ENCODE measurements at regions not wholly inside any gene's neighbourhood (a gene's known extent, or its start where the extent isn't known, plus 50 kb on each side); places are given as distances from the start of the nearest gene placed in this dataset.

GRCh38 chr11:79506124-79506523 lies 65.3 kb upstream of the TENM4 start:
- TF ChIP-seq CREB1 (IDR thresholded peaks at IDR 0.05; ENCODE audit: low read depth) (no peak), EGR1 (IDR thresholded peaks at IDR 0.05) (no peak), YY1 (IDR thresholded peaks at IDR 0.05; ENCODE audit: low read depth) (no peak)
- TF ChIP-seq, protein P1, sequence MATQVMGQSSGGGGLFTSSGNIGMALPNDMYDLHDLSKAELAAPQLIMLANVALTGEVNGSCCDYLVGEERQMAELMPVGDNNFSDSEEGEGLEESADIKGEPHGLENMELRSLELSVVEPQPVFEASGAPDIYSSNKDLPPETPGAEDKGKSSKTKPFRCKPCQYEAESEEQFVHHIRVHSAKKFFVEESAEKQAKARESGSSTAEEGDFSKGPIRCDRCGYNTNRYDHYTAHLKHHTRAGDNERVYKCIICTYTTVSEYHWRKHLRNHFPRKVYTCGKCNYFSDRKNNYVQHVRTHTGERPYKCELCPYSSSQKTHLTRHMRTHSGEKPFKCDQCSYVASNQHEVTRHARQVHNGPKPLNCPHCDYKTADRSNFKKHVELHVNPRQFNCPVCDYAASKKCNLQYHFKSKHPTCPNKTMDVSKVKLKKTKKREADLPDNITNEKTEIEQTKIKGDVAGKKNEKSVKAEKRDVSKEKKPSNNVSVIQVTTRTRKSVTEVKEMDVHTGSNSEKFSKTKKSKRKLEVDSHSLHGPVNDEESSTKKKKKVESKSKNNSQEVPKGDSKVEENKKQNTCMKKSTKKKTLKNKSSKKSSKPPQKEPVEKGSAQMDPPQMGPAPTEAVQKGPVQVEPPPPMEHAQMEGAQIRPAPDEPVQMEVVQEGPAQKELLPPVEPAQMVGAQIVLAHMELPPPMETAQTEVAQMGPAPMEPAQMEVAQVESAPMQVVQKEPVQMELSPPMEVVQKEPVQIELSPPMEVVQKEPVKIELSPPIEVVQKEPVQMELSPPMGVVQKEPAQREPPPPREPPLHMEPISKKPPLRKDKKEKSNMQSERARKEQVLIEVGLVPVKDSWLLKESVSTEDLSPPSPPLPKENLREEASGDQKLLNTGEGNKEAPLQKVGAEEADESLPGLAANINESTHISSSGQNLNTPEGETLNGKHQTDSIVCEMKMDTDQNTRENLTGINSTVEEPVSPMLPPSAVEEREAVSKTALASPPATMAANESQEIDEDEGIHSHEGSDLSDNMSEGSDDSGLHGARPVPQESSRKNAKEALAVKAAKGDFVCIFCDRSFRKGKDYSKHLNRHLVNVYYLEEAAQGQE (IDR thresholded peaks at IDR 0.05; ENCODE audit: low read depth), result no peak

DNA sequence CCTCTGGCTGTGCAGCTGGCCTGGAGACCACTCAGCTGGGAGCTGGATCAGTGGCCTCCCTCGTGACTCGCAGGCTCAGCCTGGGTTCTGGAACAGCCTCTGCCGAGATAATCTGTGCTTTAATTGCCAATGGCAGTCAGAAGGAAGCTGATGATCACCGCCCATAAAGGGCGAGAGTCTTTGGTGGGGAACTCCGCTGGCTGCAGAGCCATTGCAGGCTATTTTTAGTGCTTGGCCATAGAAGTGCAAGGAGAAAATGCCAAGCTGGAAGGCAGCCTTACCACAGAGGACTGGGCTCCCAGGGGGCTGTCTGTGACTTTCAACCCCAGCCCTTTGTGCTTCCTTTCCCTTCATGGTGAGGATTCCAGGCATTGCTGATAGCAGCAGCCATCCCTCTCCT lies 62.2 kb upstream of the TENM4 start:
- no peak for TF ChIP-seq FOXM1 (IDR thresholded peaks at IDR 0.05; ENCODE audit: borderline replicate concordance, low read depth)
- TF ChIP-seq MAX (IDR thresholded peaks at IDR 0.05), result no peak
- TF ChIP-seq TEAD4 (IDR thresholded peaks at IDR 0.05), result no peak
- no peak for TF ChIP-seq CREB1 (IDR thresholded peaks at IDR 0.05; ENCODE audit: low read depth)
- no peak for TF ChIP-seq RAD21 (IDR thresholded peaks at IDR 0.05; ENCODE audit: low read depth)
- TF ChIP-seq YY1 (IDR thresholded peaks at IDR 0.05; ENCODE audit: low read depth), result no peak
- no peak for TF ChIP-seq EGR1 (IDR thresholded peaks at IDR 0.05)
- no peak for TF ChIP-seq CEBPB (IDR thresholded peaks at IDR 0.05)
- TF ChIP-seq NFIC (IDR thresholded peaks at IDR 0.05), result no peak
- TF ChIP-seq, protein P1 (IDR thresholded peaks at IDR 0.05; ENCODE audit: low read depth), result no peak

DNA sequence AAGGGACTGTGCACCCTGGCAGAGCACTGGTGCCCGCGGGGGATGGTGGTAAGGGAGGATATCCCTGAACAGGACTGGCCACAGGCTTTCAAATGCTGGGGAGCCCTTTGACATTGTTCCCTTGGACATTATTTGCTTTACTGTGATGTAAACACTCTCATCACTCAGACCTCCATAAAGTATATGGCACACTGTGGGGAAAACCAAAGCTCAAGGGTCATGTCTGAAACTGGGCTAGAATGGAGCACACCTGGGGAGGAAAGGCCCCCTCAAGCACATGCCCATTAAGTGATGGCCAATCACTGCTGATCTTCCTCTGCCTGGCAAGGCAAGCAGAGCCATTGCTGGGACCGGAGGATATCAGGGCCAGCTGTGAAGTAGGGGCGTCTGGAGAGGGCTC lies 60.9 kb upstream of the TENM4 start:
- TF ChIP-seq, protein P2, sequence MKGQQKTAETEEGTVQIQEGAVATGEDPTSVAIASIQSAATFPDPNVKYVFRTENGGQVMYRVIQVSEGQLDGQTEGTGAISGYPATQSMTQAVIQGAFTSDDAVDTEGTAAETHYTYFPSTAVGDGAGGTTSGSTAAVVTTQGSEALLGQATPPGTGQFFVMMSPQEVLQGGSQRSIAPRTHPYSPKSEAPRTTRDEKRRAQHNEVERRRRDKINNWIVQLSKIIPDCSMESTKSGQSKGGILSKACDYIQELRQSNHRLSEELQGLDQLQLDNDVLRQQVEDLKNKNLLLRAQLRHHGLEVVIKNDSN (IDR thresholded peaks at IDR 0.05), result no peak

DNA sequence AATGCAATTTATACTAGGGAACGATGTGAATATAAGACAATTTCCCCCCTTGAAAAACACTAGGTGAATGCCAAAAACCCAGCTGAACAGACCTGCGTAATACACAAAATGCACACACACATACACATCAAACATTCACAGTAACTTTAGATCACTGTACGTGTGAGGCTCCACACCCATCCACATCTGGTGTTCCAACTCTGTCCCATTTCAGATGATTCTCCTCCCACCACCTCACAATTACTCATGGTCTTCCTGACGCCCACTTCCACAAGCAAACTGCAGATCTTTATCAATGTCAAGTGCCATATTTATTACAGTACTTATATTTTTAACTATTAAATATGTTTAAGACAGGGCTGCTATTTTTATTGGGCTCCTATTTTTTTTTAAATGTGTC lies 57.8 kb upstream of the TENM4 start:
- TF ChIP-seq, protein P1 (IDR thresholded peaks at IDR 0.05; ENCODE audit: low read depth), result no peak
- TF ChIP-seq TEAD4 (IDR thresholded peaks at IDR 0.05), result no peak
- no peak for TF ChIP-seq CREB1 (IDR thresholded peaks at IDR 0.05; ENCODE audit: low read depth)
- TF ChIP-seq, protein P2 (IDR thresholded peaks at IDR 0.05), result no peak
- TF ChIP-seq FOXM1 (IDR thresholded peaks at IDR 0.05; ENCODE audit: borderline replicate concordance, low read depth), result no peak
- TF ChIP-seq TCF12 (IDR thresholded peaks at IDR 0.05; ENCODE audit: low read depth), result no peak
- no peak for TF ChIP-seq MAX (IDR thresholded peaks at IDR 0.05)
- TF ChIP-seq NFIC (IDR thresholded peaks at IDR 0.05), result no peak
- TF ChIP-seq RAD21 (IDR thresholded peaks at IDR 0.05; ENCODE audit: low read depth), result no peak
- no peak for TF ChIP-seq YY1 (IDR thresholded peaks at IDR 0.05; ENCODE audit: low read depth)
- TF ChIP-seq EP300 (IDR thresholded peaks at IDR 0.05; ENCODE audit: borderline replicate concordance), result no peak
- no peak for TF ChIP-seq EGR1 (IDR thresholded peaks at IDR 0.05)
- no peak for TF ChIP-seq TAF1 (IDR thresholded peaks at IDR 0.05; ENCODE audit: low read depth)
- TF ChIP-seq ZBTB7A (IDR thresholded peaks at IDR 0.05; ENCODE audit: low read depth), result no peak
- no peak for TF ChIP-seq CEBPB (IDR thresholded peaks at IDR 0.05)

- TF ChIP-seq RAD21 (IDR thresholded peaks at IDR 0.05; ENCODE audit: low read depth), result peak; percentile 58
- no peak for TF ChIP-seq TEAD4 (IDR thresholded peaks at IDR 0.05)
- no peak for TF ChIP-seq CREB1 (IDR thresholded peaks at IDR 0.05; ENCODE audit: low read depth)
Measured at GRCh38 chr11:79493555-79494171, 52.8 kb upstream of the TENM4 start.

Measured in Ishikawa (cell line).